H54 (cell line): ENCODE measurements at regions not wholly inside any gene's neighbourhood (a gene's known extent, or its start where the extent isn't known, plus 50 kb on each side); places are given as distances from the start of the nearest gene placed in this dataset.
A peak's percentile ranks its signal among the peaks of the same experiment; 100 is the strongest.

Source experiments
- DNase-seq: peaks from one replicate; pipeline ENCODE4 v3.0.0; 2011; ENCODE audit warnings: low spot score, mixed read lengths; ENCODE audit not compliant: insufficient read length
- FAIRE-seq: peaks from 3 replicates; lab custom pipeline; 2011; peaks lifted over from hg19 to GRCh38; lab: Jason Lieb, UNC
- POLR2A ChIP-seq: IDR thresholded peaks from 2 replicates; pipeline ENCODE4 v1.6.1; 2011; ENCODE audit warnings: low read depth, mild to moderate bottlenecking, low read length

DNA sequence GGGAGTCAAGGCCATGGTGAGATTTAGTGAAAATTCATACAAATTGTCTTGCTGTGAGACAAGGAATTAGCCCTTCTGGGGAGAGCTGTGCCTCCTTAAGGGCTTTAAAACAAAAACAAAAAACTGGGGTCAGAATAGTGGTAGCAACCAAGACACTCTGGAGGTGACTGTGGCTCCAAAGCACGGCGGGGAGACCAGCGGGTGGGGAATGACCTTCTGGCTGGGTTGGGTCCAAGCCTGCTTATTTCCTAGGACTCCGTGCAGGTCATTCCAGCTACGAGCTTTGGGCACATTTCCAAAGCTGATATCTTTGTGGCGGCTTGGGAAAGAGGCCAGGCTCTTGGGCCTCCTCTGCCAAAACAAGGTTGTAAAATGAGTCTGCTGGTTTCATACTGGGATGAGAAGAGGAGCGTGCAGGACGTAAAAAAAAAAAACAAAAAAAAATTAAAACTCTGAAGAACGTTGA, 348.3 kb downstream of the UQCRFS1 start:
- FAIRE-seq: no peak
- peak; percentile 21 for DNase-seq
- no peak for TF ChIP-seq POLR2A

DNA sequence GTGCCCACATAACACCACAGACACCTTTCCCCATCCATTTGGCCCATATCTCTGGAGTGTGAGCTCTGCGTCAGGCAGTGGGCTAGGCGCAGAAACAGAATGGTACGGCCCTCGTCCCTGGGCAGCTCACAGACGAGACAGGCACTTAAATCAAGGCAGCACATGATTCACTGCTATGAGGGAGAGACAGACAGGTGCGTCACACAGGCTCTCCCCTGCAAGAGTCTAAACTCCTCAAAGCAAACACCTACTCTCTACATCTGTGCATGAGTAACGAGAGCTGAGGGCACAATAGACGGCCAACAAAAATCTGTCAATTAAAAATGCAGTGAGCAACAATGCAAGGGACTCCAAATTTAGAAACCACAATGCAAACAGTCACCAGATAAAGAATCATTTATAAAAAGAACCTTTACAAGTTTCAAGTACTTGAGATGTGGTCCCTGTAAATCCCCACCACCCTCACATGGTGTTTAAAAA, 348.9 kb downstream of the UQCRFS1 start:
- no peak for TF ChIP-seq POLR2A
- FAIRE-seq (no peak), DNase-seq (no peak)

DNA sequence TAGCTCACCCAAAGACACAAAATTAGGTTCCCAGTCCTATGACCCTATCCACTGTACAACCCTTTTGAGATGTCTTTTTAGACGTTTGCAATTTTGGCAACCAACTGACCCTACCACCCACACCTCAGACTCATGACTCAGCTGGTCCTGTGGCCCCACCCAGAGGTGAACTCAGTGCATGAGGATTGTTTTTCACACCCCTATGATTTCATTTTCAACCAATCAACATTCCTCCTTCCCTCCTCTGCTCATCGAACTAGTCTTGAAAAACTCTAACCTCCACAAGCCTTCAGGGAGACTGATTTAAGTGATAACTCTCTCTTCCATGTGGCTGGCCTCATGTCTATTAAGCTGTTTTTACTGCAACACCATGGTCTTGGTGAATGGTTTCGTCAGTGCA, 350.7 kb downstream of the UQCRFS1 start:
- no peak for DNase-seq
- no peak for TF ChIP-seq POLR2A
- no peak for FAIRE-seq

DNA sequence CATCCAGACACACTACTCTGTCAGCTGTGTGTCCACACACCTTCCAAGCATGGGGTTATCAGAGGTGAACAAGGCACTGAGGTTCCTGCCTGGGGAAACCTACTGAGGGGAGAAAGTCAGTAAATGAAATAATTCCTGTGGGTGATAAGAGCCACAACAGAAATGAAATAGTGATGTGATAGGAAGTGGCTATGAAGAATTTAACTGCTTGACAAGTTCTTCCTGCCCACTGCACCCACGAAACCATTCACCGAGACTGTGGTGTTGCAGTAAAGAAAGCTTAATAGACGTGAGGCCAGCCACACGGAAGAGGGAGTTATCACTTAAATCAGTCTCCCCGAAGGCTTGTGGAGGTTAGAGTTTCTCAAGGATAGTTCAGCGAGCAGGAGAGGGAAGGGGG, 353.1 kb downstream of the UQCRFS1 start:
- DNase-seq (no peak), FAIRE-seq (no peak)
- TF ChIP-seq POLR2A: no peak

DNA sequence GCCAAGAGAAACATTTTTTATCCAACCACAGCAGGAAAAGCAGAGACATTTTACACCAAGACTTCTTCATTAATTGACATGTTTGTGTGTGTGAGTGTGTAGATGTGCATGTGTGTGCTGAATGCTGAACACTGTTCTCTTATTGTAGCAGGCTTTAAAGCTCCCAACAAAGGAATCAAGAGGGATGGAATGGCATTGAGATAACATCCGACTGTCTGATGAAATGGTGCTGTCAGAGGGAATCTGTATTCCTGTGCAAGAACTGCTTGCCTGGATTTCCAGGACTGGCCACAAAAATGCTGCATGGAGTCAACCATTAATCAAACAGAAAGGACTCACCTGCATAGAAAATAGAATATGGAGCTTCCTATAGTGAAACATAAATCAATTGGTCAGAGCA, 354.0 kb downstream of the UQCRFS1 start:
- FAIRE-seq: no peak

DNA sequence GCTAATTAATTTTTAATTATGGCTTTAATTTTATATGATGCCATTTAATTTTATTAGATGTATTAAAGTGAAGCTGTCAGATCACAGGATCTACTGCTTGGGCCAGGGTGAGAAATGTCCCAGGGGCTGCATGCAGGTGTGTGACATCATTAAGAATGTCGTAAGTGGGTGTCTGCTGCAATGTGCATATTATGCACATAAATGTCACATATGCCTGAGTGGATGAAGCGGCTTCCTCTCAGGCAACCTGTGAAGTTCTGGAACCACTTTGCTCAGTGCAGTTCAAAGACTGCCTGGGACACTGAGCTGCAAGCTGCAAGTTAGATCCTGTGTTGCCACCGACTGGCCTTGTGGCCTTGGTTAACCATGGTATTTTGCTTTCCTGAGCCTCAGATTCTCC, 355.0 kb downstream of the UQCRFS1 start:
- TF ChIP-seq POLR2A: no peak
- no peak for FAIRE-seq
- DNase-seq: no peak

More for the DNA sequence above, 354.0 kb downstream of the UQCRFS1 start:
- TF ChIP-seq POLR2A: no peak
- no peak for DNase-seq

DNA sequence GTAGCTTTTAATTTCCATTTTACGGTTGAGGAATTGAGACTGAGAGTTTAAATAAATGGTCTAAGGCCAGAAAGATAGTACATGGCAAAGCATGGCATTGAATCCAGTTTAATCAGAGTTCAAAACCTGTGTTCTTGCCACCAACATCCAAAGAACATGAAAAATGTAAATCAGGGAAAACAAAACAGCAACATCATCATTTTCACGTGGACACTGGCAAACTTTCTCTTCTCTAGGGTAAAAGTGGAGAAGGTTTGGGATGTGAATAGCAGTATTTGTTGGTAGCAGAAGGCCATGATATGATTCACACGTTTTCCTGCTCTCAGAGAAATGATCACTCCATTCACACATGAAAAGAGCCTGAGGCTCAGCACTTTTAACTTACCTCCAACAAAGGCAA, 357.7 kb downstream of the UQCRFS1 start:
- DNase-seq: no peak
- TF ChIP-seq POLR2A: no peak
- no peak for FAIRE-seq

DNA sequence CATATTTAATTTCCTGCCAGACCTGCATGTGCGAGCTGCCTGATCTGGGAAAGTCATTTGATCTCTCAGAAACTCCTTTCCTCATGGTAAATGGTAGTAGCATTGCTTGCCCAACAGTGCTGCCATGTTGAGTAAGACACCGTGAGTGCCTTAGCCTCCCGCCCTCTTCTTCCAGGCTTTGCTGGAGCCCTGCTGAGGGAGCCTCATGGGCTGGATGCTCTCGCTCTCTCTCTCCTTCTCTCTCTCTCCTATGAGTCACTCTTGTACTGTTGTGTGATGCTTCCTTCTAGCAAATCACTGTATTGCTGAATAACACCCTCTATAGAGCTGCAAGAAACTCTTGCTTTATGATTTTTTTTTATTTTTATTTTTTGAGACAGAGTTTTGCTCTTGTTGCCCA, 365.5 kb downstream of the UQCRFS1 start:
- DNase-seq: peak; percentile 26
- TF ChIP-seq POLR2A: no peak
- FAIRE-seq: no peak

DNA sequence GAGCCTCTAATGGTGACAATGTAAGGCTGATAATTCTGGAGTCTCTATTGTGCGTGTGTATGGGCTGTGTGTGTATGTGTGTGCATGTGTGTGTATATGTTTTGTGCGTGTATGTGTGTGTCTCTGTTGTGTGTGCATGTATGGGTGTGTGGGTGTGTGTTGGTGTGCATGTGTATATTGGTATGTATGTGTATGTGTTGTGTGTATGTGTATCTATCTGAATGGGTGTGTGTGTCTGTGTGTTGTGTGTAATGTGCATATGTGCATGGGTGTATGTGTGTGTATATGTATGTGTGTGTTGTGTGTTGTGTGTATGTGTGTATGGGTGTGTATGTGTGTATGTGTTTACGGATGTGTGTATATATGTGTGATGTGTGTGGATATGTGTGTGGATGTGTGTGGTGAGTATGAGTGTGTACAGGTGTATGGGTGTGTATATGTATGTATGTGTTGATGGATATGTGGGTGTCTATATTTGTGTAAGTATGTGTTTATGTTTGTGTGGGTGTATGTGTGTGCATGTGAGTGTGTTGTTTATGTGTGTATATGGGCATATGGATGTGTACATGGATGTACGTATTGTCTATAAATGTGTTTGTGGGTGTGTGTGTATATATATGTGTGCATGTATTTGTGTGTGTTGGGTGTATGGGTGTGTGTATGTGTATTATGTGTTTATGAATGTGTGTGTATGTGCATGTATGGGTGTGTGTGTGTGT, 366.7 kb downstream of the UQCRFS1 start:
- no peak for TF ChIP-seq POLR2A
- DNase-seq (no peak), FAIRE-seq (no peak)

DNA sequence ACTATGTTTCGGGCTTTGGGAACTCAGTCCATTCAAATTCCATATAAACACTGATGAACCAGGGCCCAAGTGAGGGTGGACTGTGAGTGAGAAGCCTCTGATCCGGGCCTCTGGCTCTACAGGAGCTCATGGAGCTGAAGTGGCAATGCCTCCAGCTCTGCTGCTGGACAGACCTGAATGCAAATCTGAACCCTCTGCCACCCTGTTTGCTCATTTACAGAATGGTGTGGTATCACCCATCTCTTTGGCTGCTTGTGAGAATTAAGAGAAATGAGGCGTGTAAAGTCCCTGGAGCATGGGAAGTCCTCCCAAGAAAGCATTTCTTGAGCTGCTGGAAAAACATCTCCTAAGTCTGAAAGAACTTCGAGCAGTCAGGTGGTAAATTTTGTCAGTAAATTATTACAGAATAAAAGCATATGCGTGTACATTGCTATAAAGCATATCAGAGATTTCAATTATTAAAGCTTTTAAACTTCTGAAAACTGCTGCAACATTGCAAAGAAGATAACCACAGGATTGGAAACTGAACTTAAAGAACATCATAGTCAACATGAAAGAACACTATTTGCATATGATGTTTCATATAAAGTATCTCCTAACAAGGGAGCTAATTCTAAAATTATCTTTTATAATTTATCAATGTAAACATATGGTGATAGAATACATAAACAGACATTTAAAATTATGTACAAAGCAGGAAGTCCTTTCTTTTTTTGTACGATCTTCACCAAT, 369.0 kb downstream of the UQCRFS1 start:
- DNase-seq (no peak), FAIRE-seq (no peak)
- TF ChIP-seq POLR2A: no peak

DNA sequence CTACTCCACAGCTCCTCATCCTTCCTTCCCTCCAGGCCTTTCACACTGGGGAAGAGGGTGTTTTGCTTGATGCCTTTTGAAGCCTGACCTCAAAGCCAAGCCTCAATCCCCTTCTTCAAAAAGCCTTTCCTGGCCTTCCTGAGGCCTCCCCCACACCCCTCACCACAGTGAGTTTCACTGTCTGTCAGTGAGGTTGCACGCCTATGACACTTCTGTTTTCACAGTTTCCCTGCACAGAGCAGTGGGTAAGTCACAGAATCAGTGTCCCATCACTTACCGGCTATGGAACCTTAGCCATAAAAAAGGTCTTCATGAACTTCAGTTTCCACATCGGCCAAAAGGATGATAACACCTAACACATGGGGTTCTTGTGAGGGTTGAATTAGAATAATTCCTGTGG, 371.4 kb downstream of the UQCRFS1 start:
- no peak for TF ChIP-seq POLR2A

DNA sequence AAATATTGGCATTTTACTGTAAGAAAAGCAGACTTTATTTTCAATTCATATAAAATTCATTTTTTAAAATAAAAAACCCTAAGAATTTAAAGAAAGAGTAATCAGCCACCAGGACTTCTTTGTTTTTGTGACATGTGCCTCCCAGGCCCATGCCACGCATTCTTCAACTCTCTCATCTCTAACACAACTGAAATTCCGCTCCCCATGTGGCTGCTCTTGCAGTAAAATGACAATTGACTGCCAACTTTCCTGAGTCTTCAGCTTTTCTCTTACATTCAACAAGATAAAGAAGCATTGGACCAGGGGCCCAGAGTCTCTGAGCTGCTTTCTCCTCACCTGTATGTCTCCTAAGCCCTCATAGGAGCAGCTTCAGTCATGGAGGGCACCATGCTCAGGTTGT, 372.1 kb downstream of the UQCRFS1 start:
- no peak for DNase-seq
- FAIRE-seq: no peak
- no peak for TF ChIP-seq POLR2A

More for the DNA sequence above, 371.4 kb downstream of the UQCRFS1 start:
- FAIRE-seq (no peak), DNase-seq (no peak)

DNA sequence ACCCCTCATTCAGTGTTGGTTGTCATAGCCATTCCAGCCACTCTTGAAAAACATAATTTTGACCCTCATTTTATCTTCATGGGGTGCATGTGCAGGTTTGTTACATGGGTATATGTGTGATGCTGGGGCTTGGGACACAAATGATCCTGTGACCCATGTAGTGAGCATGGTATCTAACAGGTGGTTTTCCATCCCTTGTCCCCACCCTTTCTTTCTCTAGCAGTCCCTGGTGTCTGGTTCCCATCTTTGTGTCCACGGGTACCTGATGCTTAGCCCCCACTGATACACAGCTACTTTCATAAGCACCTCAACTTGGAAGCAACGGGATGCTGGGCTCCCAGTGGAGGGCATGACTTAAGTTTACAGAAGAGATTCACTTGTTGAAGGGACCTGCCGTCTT, 373.5 kb downstream of the UQCRFS1 start:
- no peak for DNase-seq
- FAIRE-seq: no peak
- no peak for TF ChIP-seq POLR2A

DNA sequence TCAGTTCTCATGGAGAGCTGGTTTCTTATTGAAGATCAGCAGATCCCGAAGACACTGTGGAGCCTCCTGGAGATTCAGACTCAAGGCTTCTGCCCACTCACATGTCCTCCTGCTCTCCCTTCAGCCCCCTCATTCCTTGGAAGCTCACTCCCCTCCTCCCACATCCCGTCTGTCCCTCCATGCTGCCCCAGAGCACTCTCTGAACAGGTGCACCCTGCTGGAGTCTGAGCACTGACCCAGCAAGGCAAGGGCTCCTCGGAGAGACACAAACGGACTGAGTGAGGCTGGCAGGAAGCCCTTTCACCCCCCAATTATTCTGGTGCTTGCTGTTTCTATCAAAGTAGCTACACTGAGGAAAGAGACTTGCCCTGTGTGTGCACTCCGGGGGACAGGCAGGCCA, 374.0 kb downstream of the UQCRFS1 start:
- DNase-seq: no peak
- no peak for TF ChIP-seq POLR2A
- FAIRE-seq: no peak
